ENCODE measurements at regions not wholly inside any gene's neighbourhood (a gene's known extent, or its start where the extent isn't known, plus 50 kb on each side); places are given as distances from the start of the nearest gene placed in this dataset.
"Not testable (repeated sequence)": the region's sequence is repeated elsewhere in the genome, so short reads cannot be mapped to it uniquely, and the experiment has no call there.

- CTCF ChIA-PET: no interaction called here
- no peak for DNase-seq (ENCODE audit: extremely low spot score)
- POLR2A ChIA-PET: no interaction called here
- no peak for TF ChIP-seq NFRKB (IDR thresholded peaks at IDR 0.05)
- no peak for TF ChIP-seq ZNF384 (IDR thresholded peaks at IDR 0.05)
- no peak for TF ChIP-seq LEF1 (IDR thresholded peaks at IDR 0.05; ENCODE audit: borderline replicate concordance)
- TF ChIP-seq FOXK2 (IDR thresholded peaks at IDR 0.05): no peak
These were observed 214.1 kb downstream of the RPAP3 start for GRCh38 chr12:47491516-47492305.

- ChIA-PET POLR2A (no interaction called here), CTCF (no interaction called here)
These were observed 216.9 kb downstream of the RPAP3 start for GRCh38 chr12:47488888-47489287.

GRCh38 chr12:47481041-47481440 lies 224.8 kb downstream of the RPAP3 start:
- DNase-seq (ENCODE audit: extremely low spot score): no peak
- CTCF ChIA-PET: no interaction called here
- POLR2A ChIA-PET: no interaction called here
- no peak for TF ChIP-seq HDGF (IDR thresholded peaks at IDR 0.05; ENCODE audit: borderline replicate concordance)
- no peak for TF ChIP-seq ELF4 (IDR thresholded peaks at IDR 0.05)
- TF ChIP-seq FOXM1 (IDR thresholded peaks at IDR 0.05; ENCODE audit: borderline replicate concordance): no peak
- TF ChIP-seq NFRKB (IDR thresholded peaks at IDR 0.05): no peak
- TF ChIP-seq TARDBP (IDR thresholded peaks at IDR 0.05): no peak
- TF ChIP-seq L3MBTL2 (conservative IDR thresholded peaks at IDR 0.05): no peak
- no peak for TF ChIP-seq ARNT (IDR thresholded peaks at IDR 0.05)
- TF ChIP-seq PKNOX1 (IDR thresholded peaks at IDR 0.05): no peak
- TF ChIP-seq FOXA1 (IDR thresholded peaks at IDR 0.05): no peak
- TF ChIP-seq SUZ12 (IDR thresholded peaks at IDR 0.05): no peak
- no peak for TF ChIP-seq FOXK2 (IDR thresholded peaks at IDR 0.05)
- no peak for TF ChIP-seq SP1 (IDR thresholded peaks at IDR 0.05)
- no peak for TF ChIP-seq BHLHE40 (IDR thresholded peaks at IDR 0.05; ENCODE audit: borderline replicate concordance)
- TF ChIP-seq LEF1 (IDR thresholded peaks at IDR 0.05; ENCODE audit: borderline replicate concordance): no peak
- no peak for TF ChIP-seq CTBP1 (IDR thresholded peaks at IDR 0.05; ENCODE audit: borderline replicate concordance)

More at GRCh38 chr12:47488888-47489287, 216.9 kb downstream of the RPAP3 start:
- DNase-seq (ENCODE audit: extremely low spot score): no peak
- no peak for TF ChIP-seq SUZ12 (IDR thresholded peaks at IDR 0.05)
- TF ChIP-seq NFRKB (IDR thresholded peaks at IDR 0.05): no peak
- no peak for TF ChIP-seq TARDBP (IDR thresholded peaks at IDR 0.05)
- no peak for TF ChIP-seq ZNF384 (IDR thresholded peaks at IDR 0.05)
- TF ChIP-seq ARNT (IDR thresholded peaks at IDR 0.05): no peak
- TF ChIP-seq LEF1 (IDR thresholded peaks at IDR 0.05; ENCODE audit: borderline replicate concordance): no peak
- no peak for TF ChIP-seq L3MBTL2 (conservative IDR thresholded peaks at IDR 0.05)
- TF ChIP-seq FOXK2 (IDR thresholded peaks at IDR 0.05): no peak
- no peak for TF ChIP-seq FOXA1 (IDR thresholded peaks at IDR 0.05)

GRCh38 chr12:47478426-47478825 lies 227.4 kb downstream of the RPAP3 start:
- DNase-seq (ENCODE audit: extremely low spot score): no peak
- TF ChIP-seq TARDBP (IDR thresholded peaks at IDR 0.05) (no peak), HDGF (IDR thresholded peaks at IDR 0.05; ENCODE audit: borderline replicate concordance) (no peak), PKNOX1 (IDR thresholded peaks at IDR 0.05) (no peak)
- POLR2A ChIA-PET: no interaction called here
- CTCF ChIA-PET: no interaction called here

GRCh38 chr12:47473091-47473490 lies 232.7 kb downstream of the RPAP3 start:
- ChIA-PET POLR2A (no interaction called here), CTCF (no interaction called here)
- no peak for TF ChIP-seq SUZ12 (IDR thresholded peaks at IDR 0.05)
- DNase-seq (ENCODE audit: extremely low spot score): no peak

- CTCF ChIA-PET; DNase-seq (ENCODE audit: extremely low spot score); POLR2A ChIA-PET: not testable (repeated sequence)
These were observed 235.5 kb downstream of the RPAP3 start for GRCh38 chr12:47470349-47470748.

GRCh38 chr12:47463918-47464317 lies 241.9 kb downstream of the RPAP3 start:
- CTCF ChIA-PET; DNase-seq (ENCODE audit: extremely low spot score); POLR2A ChIA-PET: not testable (repeated sequence)

GRCh38 chr12:47458279-47458678 lies 247.6 kb downstream of the RPAP3 start:
- POLR2A ChIA-PET: no interaction called here
- no peak for TF ChIP-seq FOXM1 (IDR thresholded peaks at IDR 0.05; ENCODE audit: borderline replicate concordance)
- TF ChIP-seq CTBP1 (IDR thresholded peaks at IDR 0.05; ENCODE audit: borderline replicate concordance): no peak
- TF ChIP-seq FOXK2 (IDR thresholded peaks at IDR 0.05): no peak
- no peak for TF ChIP-seq TARDBP (IDR thresholded peaks at IDR 0.05)
- TF ChIP-seq ARNT (IDR thresholded peaks at IDR 0.05): no peak
- TF ChIP-seq LEF1 (IDR thresholded peaks at IDR 0.05; ENCODE audit: borderline replicate concordance): no peak
- TF ChIP-seq SUZ12 (IDR thresholded peaks at IDR 0.05): no peak
- no peak for TF ChIP-seq FOXA1 (IDR thresholded peaks at IDR 0.05)
- TF ChIP-seq BHLHE40 (IDR thresholded peaks at IDR 0.05; ENCODE audit: borderline replicate concordance): no peak
- CTCF ChIA-PET: no interaction called here
- DNase-seq (ENCODE audit: extremely low spot score): no peak

All from HEK293T (cell line).